IMR-90 (cell line): ENCODE measurements at regions not wholly inside any gene's neighbourhood (a gene's known extent, or its start where the extent isn't known, plus 50 kb on each side); places are given as distances from the start of the nearest gene placed in this dataset.

ENCODE experiments used
- ATAC-seq: fragments of 200-7000 bp; cut with Tn5 transposase; 2 replicates; pipeline ENCODE4 v1.9.1; 2020; ENCODE audit warnings: low read depth, mild to moderate bottlenecking, moderate library complexity
- BruUV-seq: library from RNA; stranded (reverse); fragments of 400-500 nt; replicated peaks from 2 replicates; lab custom pipeline; 2021; lab: Mats Ljungman, UMichigan
- CTCF ChIA-PET: fragments of 300-600 bp; formaldehyde crosslinking; extraction: SDS; loops from one replicate; lab custom pipeline; 2021; ENCODE audit warnings: antibody characterized with exemption; lab: Yijun Ruan, JAX
- POLR2A ChIA-PET: fragments of 300-600 bp; sonication (Branson Sonifier 250); formaldehyde crosslinking; loops from one replicate; lab custom pipeline; 2022; ENCODE audit warnings: antibody characterized with exemption; ENCODE audit not compliant: unreplicated experiment; lab: Charles Lee
- DNase-seq: peaks from one replicate; pipeline ENCODE4 v3.0.0; 2013
- H2AFZ ChIP-seq: replicated peaks from 2 replicates; pipeline ENCODE3; 2013; ENCODE audit warnings: low read length, mild to moderate bottlenecking; ENCODE audit not compliant: poor library complexity
- H2AK5ac ChIP-seq: 2 replicates; pipeline ENCODE4 v1.6.1; 2013; ENCODE audit warnings: low read depth, low read length, inconsistent platforms
- H2AK9ac ChIP-seq: replicated peaks from 2 replicates; pipeline ENCODE3; 2013; ENCODE audit warnings: mild to moderate bottlenecking, low read depth, low read length, moderate library complexity; ENCODE audit not compliant: poor library complexity
- H2BK120ac ChIP-seq: 2 replicates; pipeline ENCODE4 v1.6.1; 2013; ENCODE audit warnings: low read depth, low read length, inconsistent platforms
- H2BK15ac ChIP-seq: 3 replicates; pipeline ENCODE4 v1.6.1; 2013; ENCODE audit warnings: low read depth, low read length, inconsistent platforms
- H2BK20ac ChIP-seq: 2 replicates; pipeline ENCODE4 v1.6.1; 2013; ENCODE audit warnings: low read depth, mild to moderate bottlenecking, inconsistent platforms, low read length, moderate library complexity
- H2BK5ac ChIP-seq: 2 replicates; pipeline ENCODE4 v1.6.1; 2013; ENCODE audit warnings: mild to moderate bottlenecking, low read depth, low read length, inconsistent platforms; ENCODE audit not compliant: poor library complexity, severe bottlenecking
- H3K14ac ChIP-seq: replicated peaks from 2 replicates; pipeline ENCODE4 v1.6.1; 2013; ENCODE audit warnings: low read depth, low read length, inconsistent platforms
- H3K18ac ChIP-seq: 2 replicates; pipeline ENCODE4 v1.6.1; 2013; ENCODE audit warnings: low read depth, low read length, control low read depth
- H3K23ac ChIP-seq: 2 replicates; pipeline ENCODE4 v1.6.1; 2013; ENCODE audit warnings: low read depth, low read length, inconsistent platforms
- H3K27ac ChIP-seq: 2 replicates; pipeline ENCODE4 v1.5.1; 2013; ENCODE audit warnings: mild to moderate bottlenecking, control low read depth, low read length; ENCODE audit not compliant: insufficient read depth
- H3K27me3 ChIP-seq: 2 replicates; pipeline ENCODE4 v1.6.1; 2013; ENCODE audit warnings: low read length; ENCODE audit not compliant: control insufficient read depth, insufficient read depth
- H3K36me3 ChIP-seq: 2 replicates; pipeline ENCODE4 v1.6.1; 2013; ENCODE audit warnings: low read length, mixed read lengths; ENCODE audit not compliant: control insufficient read depth, insufficient read depth
- H3K4ac ChIP-seq: 2 replicates; pipeline ENCODE4 v1.6.1; 2013; ENCODE audit warnings: low read depth, low read length, inconsistent platforms
- H3K4me1 ChIP-seq: 2 replicates; pipeline ENCODE4 v1.6.1; 2013; ENCODE audit warnings: low read length, mixed read lengths; ENCODE audit not compliant: control insufficient read depth, insufficient read depth
- H3K4me2 ChIP-seq: 2 replicates; pipeline ENCODE4 v1.6.1; 2013; ENCODE audit warnings: low read depth, mild to moderate bottlenecking, control low read depth, low read length, moderate library complexity
- H3K4me3 ChIP-seq: 2 replicates; pipeline ENCODE4 v1.5.1; 2013; ENCODE audit warnings: low read depth, mild to moderate bottlenecking, control low read depth, low read length, moderate library complexity; ENCODE audit not compliant: insufficient read depth
- H3K56ac ChIP-seq: 2 replicates; pipeline ENCODE4 v1.6.1; 2013; ENCODE audit warnings: low read length, inconsistent platforms; ENCODE audit not compliant: insufficient read depth; ENCODE audit errors: extremely low read depth
- H3K79me1 ChIP-seq, 2 experiments: 2 replicates each; pipeline ENCODE4 v1.6.1; 2013; ENCODE audit warnings: low read length in 2 of 2, inconsistent platforms in 1 of 2, low read depth in 1 of 2
- H3K9ac ChIP-seq: 2 replicates; pipeline ENCODE4 v1.6.1; 2013; ENCODE audit warnings: low read depth, low read length, control low read depth
- H3K9me1 ChIP-seq: 2 replicates; pipeline ENCODE4 v1.6.1; 2013; ENCODE audit warnings: low read length, inconsistent platforms; ENCODE audit not compliant: insufficient read depth
- H3K9me3 ChIP-seq: 2 replicates; pipeline ENCODE4 v1.6.1; 2013; ENCODE audit warnings: low read length; ENCODE audit not compliant: control insufficient read depth, insufficient read depth
- H4K20me1 ChIP-seq: 2 replicates; pipeline ENCODE4 v1.6.1; 2013; ENCODE audit warnings: low read length, inconsistent platforms; ENCODE audit not compliant: insufficient read depth
- H4K5ac ChIP-seq: 2 replicates; pipeline ENCODE4 v1.6.1; 2013; ENCODE audit warnings: mild to moderate bottlenecking, low read depth, low read length, control low read depth
- H4K8ac ChIP-seq, 2 experiments: 2 replicates each; pipeline ENCODE4 v1.6.1; 2013; ENCODE audit warnings: low read depth in 2 of 2, low read length in 2 of 2, control low read depth in 1 of 2, inconsistent platforms in 1 of 2
- H4K91ac ChIP-seq: 2 replicates; pipeline ENCODE4 v1.6.1; 2013; ENCODE audit warnings: low read depth, low read length, inconsistent platforms; ENCODE audit not compliant: insufficient read depth
- RFX5 ChIP-seq: IDR thresholded peaks from 2 replicates; pipeline ENCODE4 v1.8.0; 2012; ENCODE audit warnings: low read depth, mild to moderate bottlenecking, low read length, moderate library complexity
- dilution Hi-C: fragments of 300-500 bp; cut with HindIII; formaldehyde crosslinking; loops from one replicate; pipeline ENCODE4 v1.14.3; 2018; ENCODE audit warnings: low sequenced_read_pairs; ENCODE audit not compliant: unreplicated experiment
- in situ Hi-C: fragments of 300-500 bp; cut with MboI; formaldehyde crosslinking; loops from 3 replicates; pipeline ENCODE4 v1.14.3; 2019; ENCODE audit warnings: low sequenced_read_pairs, inconsistent platforms, mixed read lengths
- intact Hi-C: fragments of 100-400 bp; cut with micrococcal nuclease; formaldehyde crosslinking; loops from 2 replicates; pipeline ENCODE4 v1.10.0; 2022

GRCh38 chr1:81731989-81732388 is 68.7 kb upstream of the ADGRL2 start:
- Histone ChIP-seq H3K9ac (no peak overlapping the region), H3K4me1 (no peaks in the 10 kb centered on the region), H3K9me1 (no peaks in the 10 kb centered on the region), H3K9me3 (no peaks in the 10 kb centered on the region), H2BK120ac (no peak overlapping the region), H3K27ac (no peak overlapping the region), H4K91ac (no peak overlapping the region), H2AK9ac (no peak overlapping the region), H3K23ac (no peak overlapping the region), H2AFZ (no peak overlapping the region), H4K20me1 (no peaks in the 10 kb centered on the region), H3K79me1 (no peaks in the 10 kb centered on the region), H4K8ac (no peak overlapping the region), H3K56ac (no peak overlapping the region), H3K4ac (no peak overlapping the region), H2BK20ac (no peak overlapping the region), H4K5ac (no peak overlapping the region), H2BK15ac (no peak overlapping the region), H3K14ac (no peak overlapping the region), H3K4me2 (no peak overlapping the region), H3K27me3 (no peaks in the 10 kb centered on the region), H3K4me3 (no peak overlapping the region), H2BK5ac (no peak overlapping the region), H2AK5ac (no peak overlapping the region), H3K36me3 (no peaks in the 10 kb centered on the region), H3K18ac (no peak overlapping the region)
- DNase-seq: no peak
- no peak for ATAC-seq
- POLR2A ChIA-PET: no interaction called here
- in situ Hi-C loops: no loop called here
- BruUV-seq: no TSS peak
- CTCF ChIA-PET: interaction anchor here (0.5 kb wide), 1 partner anchor 1844 kb away, joined by 3 read pairs; no protein-coding TSS in a partner anchor
- no peak for TF ChIP-seq RFX5
- intact Hi-C loops: no loop called here
- dilution Hi-C loops: no loop called here
